ENCODE measurements at regions not wholly inside any gene's neighbourhood (a gene's known extent, or its start where the extent isn't known, plus 50 kb on each side); places are given as distances from the start of the nearest gene placed in this dataset.

DNA sequence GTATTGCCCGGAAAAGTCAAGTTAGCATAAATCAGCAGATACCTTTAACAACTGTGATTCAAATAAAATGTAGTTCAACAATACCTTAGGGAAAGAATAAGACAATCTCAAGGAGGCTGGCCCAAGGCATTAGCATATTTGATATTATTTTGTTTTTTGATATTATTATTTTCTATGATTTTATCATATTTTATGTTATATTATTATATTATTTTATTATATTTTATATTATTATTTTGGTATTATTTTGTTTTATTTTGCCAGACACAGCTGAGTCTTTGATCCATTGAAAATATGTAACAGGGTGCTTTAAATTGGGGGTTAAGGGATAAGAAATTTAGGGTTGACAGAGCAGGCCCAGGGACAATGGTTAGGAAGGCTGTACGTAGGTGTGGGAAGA lies 607.9 kb upstream of the USP15 start:
- DNase-seq (ENCODE audit: extremely low read depth, low read depth): no peak

DNA sequence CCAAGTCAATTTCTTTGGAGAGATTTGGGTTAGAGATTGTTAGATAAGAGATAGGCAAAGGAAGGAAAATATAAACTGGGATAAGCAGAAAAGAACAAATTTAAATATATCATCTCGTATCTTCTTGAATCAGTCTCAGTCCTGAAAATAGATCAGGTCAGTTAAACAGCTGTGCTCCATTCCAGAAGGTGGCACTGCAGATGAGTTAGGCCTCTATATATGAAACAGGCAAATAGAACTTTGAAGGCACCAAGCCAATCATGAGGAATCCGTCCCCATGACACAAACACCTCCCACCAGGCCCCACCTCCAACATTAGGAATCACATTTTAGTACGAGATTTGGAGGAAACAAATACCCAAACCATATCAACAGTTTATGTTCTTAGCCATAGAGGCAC lies 605.5 kb upstream of the USP15 start:
- peak; percentile 15 for DNase-seq (ENCODE audit: extremely low read depth, low read depth)

- no peak for DNase-seq (ENCODE audit: extremely low read depth, low read depth)
Measured at GRCh38 chr12:61655241-61655640, 605.0 kb upstream of the USP15 start.

- no peak for DNase-seq (ENCODE audit: extremely low read depth, low read depth)
Measured at GRCh38 chr12:61667676-61668075, 592.5 kb upstream of the USP15 start.

- DNase-seq (ENCODE audit: extremely low read depth, low read depth): no peak
Measured at GRCh38 chr12:61676520-61676919, 583.7 kb upstream of the USP15 start.

GRCh38 chr12:61687407-61687806 lies 572.8 kb upstream of the USP15 start:
- DNase-seq (ENCODE audit: extremely low read depth, low read depth): no peak

DNA sequence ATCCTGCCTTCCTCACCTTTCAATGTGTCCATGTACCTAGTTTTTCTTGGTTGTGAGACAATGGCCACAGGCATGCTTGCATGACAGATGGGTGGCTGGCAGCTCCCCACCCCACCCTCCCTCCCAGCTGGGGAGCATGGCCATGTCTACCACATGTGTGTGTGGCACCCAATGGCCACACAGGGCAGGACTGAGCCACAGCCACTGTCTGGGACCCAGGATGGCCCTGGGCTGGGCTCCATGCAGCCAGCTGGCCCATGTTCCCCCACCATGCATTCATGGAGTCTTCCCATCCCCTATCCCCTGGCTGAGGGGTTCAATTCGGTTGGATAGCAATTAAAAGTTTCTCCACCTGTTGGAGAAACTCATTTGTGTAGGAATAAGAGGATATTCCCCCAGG lies 566.0 kb upstream of the USP15 start:
- DNase-seq (ENCODE audit: extremely low read depth, low read depth): no peak

DNA sequence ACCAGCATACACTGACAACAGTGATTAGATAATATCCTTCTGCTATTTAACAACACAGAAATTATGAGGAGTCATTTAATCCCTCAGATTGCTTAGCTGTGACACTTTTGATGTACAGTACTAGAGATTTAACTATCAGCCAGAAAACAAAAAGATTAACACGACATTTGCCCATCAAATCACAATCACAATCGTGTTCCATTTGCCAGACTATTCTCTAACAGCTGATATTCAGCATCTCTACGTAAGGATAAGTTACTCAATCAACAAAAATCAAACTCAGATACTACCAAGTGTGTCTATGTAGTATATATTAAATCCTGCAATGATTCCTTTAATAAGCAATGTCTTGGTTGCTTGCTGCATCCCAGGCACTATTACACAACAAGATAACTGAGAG lies 558.7 kb upstream of the USP15 start:
- no peak for DNase-seq (ENCODE audit: extremely low read depth, low read depth)

- no peak for DNase-seq (ENCODE audit: extremely low read depth, low read depth)
Measured at GRCh38 chr12:61706783-61707182, 553.4 kb upstream of the USP15 start.

GRCh38 chr12:61713121-61713520 lies 547.1 kb upstream of the USP15 start:
- DNase-seq (ENCODE audit: extremely low read depth, low read depth): no peak

GRCh38 chr12:61717986-61718385 lies 542.2 kb upstream of the USP15 start:
- DNase-seq (ENCODE audit: extremely low read depth, low read depth): no peak

GRCh38 chr12:61739925-61740324 lies 520.3 kb upstream of the USP15 start:
- DNase-seq (ENCODE audit: extremely low read depth, low read depth): no peak

DNA sequence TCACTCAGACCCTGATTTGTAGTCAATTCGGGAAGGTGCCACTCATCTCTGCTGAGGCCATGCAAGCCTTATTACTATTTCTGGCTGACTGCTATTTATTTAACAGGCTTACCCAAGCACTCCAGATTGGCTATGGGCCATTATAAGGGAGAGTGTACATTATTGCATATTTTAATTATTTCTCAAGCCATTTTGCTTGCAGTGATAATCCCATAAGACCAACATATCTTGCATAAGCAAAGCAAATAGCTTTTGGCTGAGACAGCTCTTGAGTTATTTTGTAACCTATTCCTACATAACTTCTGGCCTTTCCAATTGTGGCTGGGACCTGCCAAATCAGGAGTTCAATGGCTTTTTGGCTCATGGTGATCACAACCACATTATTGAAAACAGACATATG lies 509.6 kb upstream of the USP15 start:
- no peak for DNase-seq (ENCODE audit: extremely low read depth, low read depth)

DNA sequence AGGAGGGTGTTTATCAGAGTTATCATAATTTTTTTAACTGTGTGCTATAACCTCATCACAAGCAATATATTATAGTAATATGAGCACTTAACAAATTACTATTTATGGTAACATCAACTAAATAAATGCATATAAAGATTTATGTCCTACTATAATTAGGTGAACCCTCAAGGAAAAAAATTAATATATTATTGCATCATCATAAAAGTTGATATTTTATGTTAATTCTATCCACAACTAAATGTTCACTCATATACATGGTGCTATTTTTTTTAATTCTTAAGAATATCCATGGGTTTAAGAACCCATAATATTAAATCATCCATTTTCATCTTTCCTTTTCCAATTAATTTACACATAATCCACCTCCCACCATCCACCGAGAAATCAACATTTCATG lies 506.0 kb upstream of the USP15 start:
- DNase-seq (ENCODE audit: extremely low read depth, low read depth): no peak

DNA sequence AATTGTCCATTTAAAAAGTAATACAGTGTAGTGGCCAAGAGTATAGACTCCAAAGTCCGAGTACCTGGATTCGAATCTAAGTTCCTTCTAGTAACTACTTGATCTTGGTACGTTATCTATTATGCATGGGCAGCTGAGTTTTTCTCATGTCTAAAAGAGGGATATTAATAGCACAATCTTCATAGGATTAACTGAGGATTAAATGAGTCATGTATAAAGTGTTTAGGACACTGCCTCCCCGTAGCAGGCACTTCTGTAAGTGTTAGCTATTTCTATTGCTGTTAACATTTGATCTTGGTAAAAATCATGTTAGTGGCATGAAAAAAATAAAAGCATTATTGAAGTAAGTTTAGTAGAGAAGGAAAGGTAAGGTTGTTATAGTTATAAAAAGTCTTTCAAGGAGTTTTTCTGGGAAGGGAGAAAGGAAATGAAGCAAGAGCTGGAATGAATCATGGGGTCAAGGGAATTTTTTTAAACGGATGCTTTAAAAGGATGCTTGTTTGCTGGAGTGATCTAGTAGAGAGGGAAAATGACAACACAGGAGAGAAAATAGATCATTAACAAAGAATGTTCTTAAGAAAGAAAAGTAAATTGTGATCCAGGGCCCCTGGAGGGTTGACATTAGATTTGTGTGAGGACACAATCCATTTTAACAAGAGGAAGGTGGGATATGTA lies 502.2 kb upstream of the USP15 start:
- DNase-seq (ENCODE audit: extremely low read depth, low read depth): no peak

GRCh38 chr12:61758661-61759060 lies 501.5 kb upstream of the USP15 start:
- DNase-seq (ENCODE audit: extremely low read depth, low read depth): no peak

GRCh38 chr12:61765926-61766325 lies 494.3 kb upstream of the USP15 start:
- DNase-seq (ENCODE audit: extremely low read depth, low read depth): no peak

GRCh38 chr12:61780435-61780834 lies 479.8 kb upstream of the USP15 start:
- no peak for DNase-seq (ENCODE audit: extremely low read depth, low read depth)

DNA sequence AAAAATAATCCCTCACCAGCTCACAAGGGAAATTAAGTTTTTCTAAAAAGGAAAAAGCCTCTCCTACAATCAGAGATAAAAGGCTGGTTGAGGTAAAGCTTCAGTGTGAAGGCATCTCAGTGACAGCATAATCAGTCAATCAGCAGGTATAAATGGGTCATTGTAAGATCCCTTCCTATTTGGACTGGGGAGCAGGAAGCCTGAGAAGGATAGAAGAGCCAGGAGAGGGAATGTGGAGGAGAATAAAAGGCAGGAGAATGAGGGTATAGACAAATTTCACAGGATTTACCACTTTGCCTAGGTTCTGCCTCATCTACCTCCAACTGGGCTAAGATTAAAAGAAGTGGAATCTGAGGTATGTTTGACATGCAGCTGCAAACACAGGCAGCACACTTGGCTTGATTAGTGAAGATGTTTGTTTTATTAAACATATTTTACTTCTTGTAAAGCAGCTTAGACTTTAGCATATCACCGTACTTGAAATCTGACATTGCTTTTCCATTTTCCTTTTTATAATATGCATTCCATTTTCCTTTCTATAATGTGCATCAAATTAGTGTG lies 479.1 kb upstream of the USP15 start:
- DNase-seq (ENCODE audit: extremely low read depth, low read depth): no peak

DNA sequence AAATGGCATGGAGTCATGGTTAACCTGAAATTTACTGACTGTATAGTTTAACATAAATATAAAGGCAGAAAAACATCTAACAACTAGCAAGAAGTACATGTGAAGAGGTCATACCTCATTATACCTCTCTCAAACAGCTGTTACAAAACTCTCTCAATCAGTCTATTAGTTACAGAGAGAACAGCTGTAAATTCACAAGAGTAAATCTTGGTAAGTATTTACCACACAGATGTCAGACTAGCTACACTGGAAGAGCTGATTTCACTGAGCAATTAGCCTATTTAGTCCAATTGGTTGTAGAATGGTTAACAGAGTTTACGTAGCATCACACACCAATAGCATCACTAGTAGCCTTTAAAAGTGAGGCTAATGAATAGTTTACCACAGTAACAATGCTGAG lies 463.4 kb upstream of the USP15 start:
- no peak for DNase-seq (ENCODE audit: extremely low read depth, low read depth)

GRCh38 chr12:61797266-61797665 lies 462.9 kb upstream of the USP15 start:
- no peak for DNase-seq (ENCODE audit: extremely low read depth, low read depth)

- no peak for DNase-seq (ENCODE audit: extremely low read depth, low read depth)
Measured at GRCh38 chr12:61798778-61799177, 461.4 kb upstream of the USP15 start.

DNA sequence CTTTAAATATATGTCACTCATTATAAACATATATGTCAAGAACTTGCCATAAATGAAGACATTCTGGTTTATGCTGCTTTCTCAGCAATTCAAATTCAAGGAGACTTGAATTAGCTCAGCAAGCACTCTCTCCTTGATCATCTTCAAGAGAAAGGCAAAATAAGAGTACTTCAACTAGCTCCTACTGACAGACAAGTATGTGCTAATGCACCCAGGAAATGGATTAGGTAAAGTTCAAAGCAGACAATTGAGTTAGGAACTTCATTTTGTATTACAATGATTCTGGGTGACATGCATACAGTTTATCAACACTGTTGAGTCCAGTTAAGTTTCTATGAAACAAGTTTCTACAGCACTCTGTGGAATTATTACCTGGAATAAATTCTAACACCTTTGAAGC lies 455.9 kb upstream of the USP15 start:
- DNase-seq (ENCODE audit: extremely low read depth, low read depth): no peak
